ENCODE measurements at regions not wholly inside any gene's neighbourhood (a gene's known extent, or its start where the extent isn't known, plus 50 kb on each side); places are given as distances from the start of the nearest gene placed in this dataset.

- no peak for TF ChIP-seq CTCF (IDR thresholded peaks at IDR 0.05)
- no peak for TF ChIP-seq POLR2A (IDR thresholded peaks at IDR 0.05)
These were observed 116.8 kb downstream of the RGS2 start for GRCh38 chr1:192925609-192926008.

Data from esophagus squamous epithelium (tissue), 4 donors.